ENCODE measurements at regions not wholly inside any gene's neighbourhood (a gene's known extent, or its start where the extent isn't known, plus 50 kb on each side); places are given as distances from the start of the nearest gene placed in this dataset.

DNA sequence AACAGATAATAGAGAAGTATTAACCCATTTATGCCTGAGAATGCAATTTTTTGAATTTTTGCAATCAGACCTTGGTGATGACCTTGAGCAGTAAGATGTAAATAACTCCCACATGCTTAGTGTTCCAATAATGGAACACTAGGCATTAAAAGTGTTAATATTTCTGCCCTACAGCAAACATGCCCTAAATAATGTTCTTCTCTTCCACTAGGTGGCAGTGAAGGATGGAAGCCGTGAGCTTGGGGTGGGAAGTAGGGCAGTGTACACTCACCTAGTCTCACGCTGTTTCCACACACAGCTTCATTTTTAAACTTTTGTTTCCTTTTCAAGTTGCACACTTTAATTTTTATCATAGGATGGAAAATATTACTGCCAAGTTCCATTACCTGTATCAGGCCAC lies 613.1 kb upstream of the HS3ST1 start:
- ATAC-seq (ENCODE audit: low read depth) = no peak
- CTCF ChIA-PET = no interaction called here

DNA sequence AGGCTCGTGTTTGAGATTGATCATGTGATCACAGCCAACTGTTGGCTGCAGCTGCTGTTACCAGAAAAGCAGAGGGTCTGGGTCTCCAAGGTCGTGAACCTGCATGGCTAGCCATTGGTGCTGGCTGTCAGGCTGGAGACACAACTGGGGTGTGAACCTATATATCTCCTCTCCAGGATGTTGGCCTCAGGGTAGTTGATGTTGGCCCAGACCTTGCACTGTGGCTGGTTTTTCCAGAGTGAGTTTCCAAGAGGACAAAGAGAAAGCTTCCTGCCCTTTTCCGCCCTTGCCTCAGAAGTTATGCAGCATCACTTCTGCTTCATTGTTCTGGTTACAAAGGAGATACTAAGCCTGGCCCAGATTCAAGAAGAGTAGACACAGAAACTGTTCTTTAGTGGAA lies 607.8 kb upstream of the HS3ST1 start:
- H3K4me3 ChIP-seq (ENCODE audit: control extremely low read depth in 1 of 5, extremely low read depth in 1 of 5, insufficient read depth in 1 of 5, low read depth in 2 of 5, low read length in 4 of 5) = no peak overlapping the region
- no peaks in the 10 kb centered on the region for H3K27me3 Mint-ChIP-seq
- WGBS (ENCODE audit: insufficient coverage) = 62% methylated on average over 1 of the region's 3 CpGs
- no peak for ATAC-seq (ENCODE audit: low read depth)
- no peak overlapping the region for H3K27ac ChIP-seq (ENCODE audit: low read length in 2 of 2)
- no peak overlapping the region for H3K9ac ChIP-seq (ENCODE audit: low read length)
- intact Hi-C loops (cut with micrococcal nuclease) = no loop called here
- TF ChIP-seq, protein P1, sequence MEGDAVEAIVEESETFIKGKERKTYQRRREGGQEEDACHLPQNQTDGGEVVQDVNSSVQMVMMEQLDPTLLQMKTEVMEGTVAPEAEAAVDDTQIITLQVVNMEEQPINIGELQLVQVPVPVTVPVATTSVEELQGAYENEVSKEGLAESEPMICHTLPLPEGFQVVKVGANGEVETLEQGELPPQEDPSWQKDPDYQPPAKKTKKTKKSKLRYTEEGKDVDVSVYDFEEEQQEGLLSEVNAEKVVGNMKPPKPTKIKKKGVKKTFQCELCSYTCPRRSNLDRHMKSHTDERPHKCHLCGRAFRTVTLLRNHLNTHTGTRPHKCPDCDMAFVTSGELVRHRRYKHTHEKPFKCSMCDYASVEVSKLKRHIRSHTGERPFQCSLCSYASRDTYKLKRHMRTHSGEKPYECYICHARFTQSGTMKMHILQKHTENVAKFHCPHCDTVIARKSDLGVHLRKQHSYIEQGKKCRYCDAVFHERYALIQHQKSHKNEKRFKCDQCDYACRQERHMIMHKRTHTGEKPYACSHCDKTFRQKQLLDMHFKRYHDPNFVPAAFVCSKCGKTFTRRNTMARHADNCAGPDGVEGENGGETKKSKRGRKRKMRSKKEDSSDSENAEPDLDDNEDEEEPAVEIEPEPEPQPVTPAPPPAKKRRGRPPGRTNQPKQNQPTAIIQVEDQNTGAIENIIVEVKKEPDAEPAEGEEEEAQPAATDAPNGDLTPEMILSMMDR (IDR thresholded peaks at IDR 0.05) = no peak
- H3K36me3 ChIP-seq (replicated peaks in 1 of 2; ENCODE audit: control extremely low read depth in 1 of 2, control insufficient read depth in 1 of 2, extremely low read depth in 1 of 2, insufficient read depth in 2 of 2, low read length in 1 of 2) = no peaks in the 10 kb centered on the region
- H4K20me1 ChIP-seq (ENCODE audit: control insufficient read depth, insufficient read depth, low read length, poor library complexity, severe bottlenecking) = no peaks in the 10 kb centered on the region
- no peaks in the 10 kb centered on the region for H3K27me3 ChIP-seq (replicated peaks in 1 of 4; ENCODE audit: control extremely low read depth in 1 of 4, control insufficient read depth in 3 of 4, insufficient read depth in 4 of 4, low read length in 3 of 4)
- H2AFZ ChIP-seq (ENCODE audit: insufficient read depth, low read depth, low read length, poor library complexity, severe bottlenecking) = no peak overlapping the region
- CTCF ChIA-PET = no interaction called here
- H3K9me3 Mint-ChIP-seq (ENCODE audit: insufficient read depth) = peaks cover 14% of the 10 kb centered on the region
- H3K27ac Mint-ChIP-seq = no peak overlapping the region
- DNase-seq = no peak
- H3K4me2 ChIP-seq (replicated peaks; ENCODE audit: low read depth, low read length, poor library complexity, severe bottlenecking) = no peak overlapping the region
- POLR2A ChIA-PET = no interaction called here
- peaks cover 0 to 9% (median 5%) of the 10 kb centered on the region in 3 donors for H3K9me3 ChIP-seq (ENCODE audit: control extremely low read depth in 1 of 3, control insufficient read depth in 2 of 3, insufficient read depth in 1 of 3, low read length in 2 of 3)
- no peaks in the 10 kb centered on the region for H3K4me1 Mint-ChIP-seq
- H3K4me1 ChIP-seq (ENCODE audit: control insufficient read depth in 2 of 2, insufficient read depth in 2 of 2, low read length in 2 of 2) = no peaks in the 10 kb centered on the region
- no peak overlapping the region for H3K4me3 Mint-ChIP-seq
- H3K79me2 ChIP-seq (ENCODE audit: control insufficient read depth, insufficient read depth, low read length) = no peaks in the 10 kb centered on the region

More for the DNA sequence above, 613.1 kb upstream of the HS3ST1 start:
- intact Hi-C loops (cut with micrococcal nuclease) = no loop called here
- WGBS (ENCODE audit: insufficient coverage) = no CpG with 5 or more reads among the region's 2 CpGs
- H2AFZ ChIP-seq (ENCODE audit: insufficient read depth, low read depth, low read length, poor library complexity, severe bottlenecking) = no peak overlapping the region
- no peaks in the 10 kb centered on the region for H3K4me1 ChIP-seq (ENCODE audit: control insufficient read depth in 2 of 2, insufficient read depth in 2 of 2, low read length in 2 of 2)
- TF ChIP-seq, protein P1 (IDR thresholded peaks at IDR 0.05) = no peak
- no peak for TF ChIP-seq EZH2 (IDR thresholded peaks at IDR 0.05; ENCODE audit: borderline replicate concordance, insufficient read depth, low read depth, low read length, poor library complexity, severe bottlenecking)
- Mint-ChIP-seq H3K4me1 (no peaks in the 10 kb centered on the region), H3K9me3 (ENCODE audit: insufficient read depth) (peaks cover 11% of the 10 kb centered on the region), H3K27me3 (no peaks in the 10 kb centered on the region), H3K27ac (no peak overlapping the region), H3K4me3 (no peak overlapping the region)
- H3K27ac ChIP-seq (ENCODE audit: low read length in 2 of 2) = no peak overlapping the region
- no peaks in the 10 kb centered on the region for H3K27me3 ChIP-seq (replicated peaks in 1 of 4; ENCODE audit: control extremely low read depth in 1 of 4, control insufficient read depth in 3 of 4, insufficient read depth in 4 of 4, low read length in 3 of 4)
- no peak overlapping the region for H3K4me3 ChIP-seq (ENCODE audit: control extremely low read depth in 1 of 5, extremely low read depth in 1 of 5, insufficient read depth in 1 of 5, low read depth in 2 of 5, low read length in 4 of 5)
- H3K9me3 ChIP-seq (ENCODE audit: control extremely low read depth in 1 of 3, control insufficient read depth in 2 of 3, insufficient read depth in 1 of 3, low read length in 2 of 3) = peaks cover 0 to 13% (median 5%) of the 10 kb centered on the region in 3 donors
- no peak for DNase-seq
- no peaks in the 10 kb centered on the region for H4K20me1 ChIP-seq (ENCODE audit: control insufficient read depth, insufficient read depth, low read length, poor library complexity, severe bottlenecking)
- no peaks in the 10 kb centered on the region for H3K36me3 ChIP-seq (replicated peaks in 1 of 2; ENCODE audit: control extremely low read depth in 1 of 2, control insufficient read depth in 1 of 2, extremely low read depth in 1 of 2, insufficient read depth in 2 of 2, low read length in 1 of 2)
- H3K79me2 ChIP-seq (ENCODE audit: control insufficient read depth, insufficient read depth, low read length) = no peaks in the 10 kb centered on the region
- no peak overlapping the region for H3K4me2 ChIP-seq (replicated peaks; ENCODE audit: low read depth, low read length, poor library complexity, severe bottlenecking)
- H3K9ac ChIP-seq (ENCODE audit: low read length) = no peak overlapping the region
- POLR2A ChIA-PET = no interaction called here

All from B cell (primary cell).